UCSD-AML1 (cell line): ENCODE measurements at regions not wholly inside any gene's neighbourhood (a gene's known extent, or its start where the extent isn't known, plus 50 kb on each side); places are given as distances from the start of the nearest gene placed in this dataset.

Experiments
- DNase-seq: peaks from one replicate; lab custom pipeline; 2025; ENCODE audit not compliant: unreplicated experiment; lab: John Stamatoyannopoulos, UW

- DNase-seq = peak; percentile 52
These were observed 85.3 kb downstream of the SPP2 start for GRCh38 chr2:234135750-234136221.

- no peak for DNase-seq
These were observed 84.0 kb downstream of the SPP2 start for GRCh38 chr2:234134496-234134895.

GRCh38 chr2:234133004-234133403 is 82.5 kb downstream of the SPP2 start:
- no peak for DNase-seq

- no peak for DNase-seq
These were observed 80.3 kb downstream of the SPP2 start for GRCh38 chr2:234130777-234131181.

- no peak for DNase-seq
These were observed 78.1 kb downstream of the SPP2 start for GRCh38 chr2:234128606-234129005.
